Retina (tissue), 1 donor: ENCODE measurements at regions not wholly inside any gene's neighbourhood (a gene's known extent, or its start where the extent isn't known, plus 50 kb on each side); places are given as distances from the start of the nearest gene placed in this dataset.
"Not testable (repeated sequence)": the region's sequence is repeated elsewhere in the genome, so short reads cannot be mapped to it uniquely, and the experiment has no call there.

Experiments
- DNase-seq: peaks from one replicate; pipeline ENCODE4 v3.0.0-alpha.2; 2016

GRCh38 chr22:48431536-48432315 is 1395.9 kb downstream of the BRD1 start:
- DNase-seq = no peak

GRCh38 chr22:48431014-48431413 is 1396.7 kb downstream of the BRD1 start:
- no peak for DNase-seq

- DNase-seq = no peak
Measured at GRCh38 chr22:48429446-48430020, 1398.1 kb downstream of the BRD1 start.

- DNase-seq = no peak
Measured at GRCh38 chr22:48428631-48429371, 1398.9 kb downstream of the BRD1 start.

GRCh38 chr22:48427731-48428211 is 1399.9 kb downstream of the BRD1 start:
- no peak for DNase-seq

- no peak for DNase-seq
Measured at GRCh38 chr22:48426466-48427380, 1401.0 kb downstream of the BRD1 start.

- no peak for DNase-seq
Measured at GRCh38 chr22:48425641-48426040, 1402.0 kb downstream of the BRD1 start.

- no peak for DNase-seq
Measured at GRCh38 chr22:48425091-48425506, 1402.6 kb downstream of the BRD1 start.

- no peak for DNase-seq
Measured at GRCh38 chr22:48424661-48425060, 1403.0 kb downstream of the BRD1 start.

GRCh38 chr22:48424201-48424627 is 1403.5 kb downstream of the BRD1 start:
- no peak for DNase-seq

- no peak for DNase-seq
Measured at GRCh38 chr22:48423481-48423911, 1404.2 kb downstream of the BRD1 start.

- no peak for DNase-seq
Measured at GRCh38 chr22:48422900-48423480, 1404.7 kb downstream of the BRD1 start.

GRCh38 chr22:48418831-48419230 is 1408.8 kb downstream of the BRD1 start:
- no peak for DNase-seq

- no peak for DNase-seq
Measured at GRCh38 chr22:48417225-48418070, 1410.2 kb downstream of the BRD1 start.

GRCh38 chr22:48416396-48417224 is 1411.1 kb downstream of the BRD1 start:
- no peak for DNase-seq

- DNase-seq = no peak
Measured at GRCh38 chr22:48415520-48415919, 1412.2 kb downstream of the BRD1 start.

GRCh38 chr22:48414651-48415050 is 1413.0 kb downstream of the BRD1 start:
- no peak for DNase-seq

- not testable (repeated sequence) for DNase-seq
Measured at GRCh38 chr22:48412931-48413330, 1414.7 kb downstream of the BRD1 start.

GRCh38 chr22:48410536-48410935 is 1417.1 kb downstream of the BRD1 start:
- DNase-seq = no peak
